ENCODE measurements at regions not wholly inside any gene's neighbourhood (a gene's known extent, or its start where the extent isn't known, plus 50 kb on each side); places are given as distances from the start of the nearest gene placed in this dataset.

DNA sequence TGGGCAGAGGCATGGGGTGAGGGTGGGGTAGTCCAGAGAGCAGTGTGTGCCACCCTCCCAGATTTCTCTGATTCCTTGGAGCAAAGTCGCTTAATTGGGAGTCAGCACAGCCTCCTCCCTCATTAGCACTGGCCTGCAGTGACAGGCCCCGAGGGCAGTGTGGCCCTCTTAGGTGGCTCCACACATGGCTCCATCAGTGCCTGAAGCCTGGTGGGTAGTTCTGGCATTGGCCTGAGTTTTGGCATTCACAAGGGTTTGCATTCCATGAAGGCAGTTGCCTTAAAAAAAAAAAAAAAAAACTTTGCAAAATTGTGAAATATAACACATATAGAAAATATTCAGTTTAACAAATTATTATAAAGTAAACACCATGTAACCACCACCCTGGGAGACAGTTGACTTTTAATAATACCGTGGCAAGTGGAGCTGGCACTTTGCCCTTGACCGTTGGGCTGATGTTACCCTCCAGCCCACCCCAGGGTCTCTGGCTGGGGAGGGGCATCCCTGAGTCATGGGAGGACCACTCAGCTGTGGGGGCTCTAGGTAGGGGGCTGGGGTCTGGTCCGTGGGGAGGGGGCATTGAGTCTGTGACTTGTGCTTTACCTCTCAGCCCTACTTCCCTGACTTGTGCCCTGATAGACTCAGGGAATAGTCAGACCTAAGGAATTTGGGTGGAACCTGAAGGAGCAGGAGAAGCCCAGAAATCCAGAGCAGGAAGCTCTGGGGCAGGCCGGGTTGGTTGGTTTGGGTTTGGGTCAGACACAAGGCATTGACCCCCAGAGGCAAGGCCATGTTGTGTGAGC is 51.3 kb upstream of the PITX1 start:
- DNase-seq = no peak
